ENCODE measurements at regions not wholly inside any gene's neighbourhood (a gene's known extent, or its start where the extent isn't known, plus 50 kb on each side); places are given as distances from the start of the nearest gene placed in this dataset.

GRCh38 chr21:35779167-35779566, 281.2 kb downstream of the SETD4 start:
- H3K27ac ChIP-seq (ENCODE audit: low read depth, low read length): no peak overlapping the region
- no peak overlapping the region for H3K4me3 ChIP-seq (ENCODE audit: low read depth in 1 of 5, low read length in 5 of 5)
- H3K9me3 ChIP-seq (ENCODE audit: control insufficient read depth in 5 of 5, low read length in 5 of 5): no peaks in the 10 kb centered on the region
- no peak overlapping the region for H3K9ac ChIP-seq (ENCODE audit: low read length in 5 of 5)
- no peaks in the 10 kb centered on the region for H3K27me3 ChIP-seq (ENCODE audit: control insufficient read depth in 5 of 5, insufficient read depth in 4 of 5, low read length in 5 of 5)
- H3K4me1 ChIP-seq (ENCODE audit: control insufficient read depth in 5 of 5, insufficient read depth in 5 of 5, low read length in 5 of 5): no peaks in the 10 kb centered on the region
- no peaks in the 10 kb centered on the region for H3K36me3 ChIP-seq (ENCODE audit: control insufficient read depth in 5 of 5, insufficient read depth in 5 of 5, low read length in 5 of 5)

GRCh38 chr21:35777081-35777480, 283.2 kb downstream of the SETD4 start:
- Histone ChIP-seq H3K27me3 (ENCODE audit: control insufficient read depth in 5 of 5, insufficient read depth in 4 of 5, low read length in 5 of 5) (no peaks in the 10 kb centered on the region), H3K9ac (ENCODE audit: low read length in 5 of 5) (no peak overlapping the region), H3K27ac (ENCODE audit: low read depth, low read length) (no peak overlapping the region), H3K36me3 (ENCODE audit: control insufficient read depth in 5 of 5, insufficient read depth in 5 of 5, low read length in 5 of 5) (no peaks in the 10 kb centered on the region), H3K4me1 (ENCODE audit: control insufficient read depth in 5 of 5, insufficient read depth in 5 of 5, low read length in 5 of 5) (no peaks in the 10 kb centered on the region), H3K4me3 (ENCODE audit: low read depth in 1 of 5, low read length in 5 of 5) (no peak overlapping the region), H3K9me3 (ENCODE audit: control insufficient read depth in 5 of 5, low read length in 5 of 5) (no peaks in the 10 kb centered on the region)

- Histone ChIP-seq H3K9me3 (ENCODE audit: control insufficient read depth in 5 of 5, low read length in 5 of 5) (no peaks in the 10 kb centered on the region), H3K9ac (ENCODE audit: low read length in 5 of 5) (no peak overlapping the region), H3K27me3 (ENCODE audit: control insufficient read depth in 5 of 5, insufficient read depth in 4 of 5, low read length in 5 of 5) (no peaks in the 10 kb centered on the region), H3K4me1 (ENCODE audit: control insufficient read depth in 5 of 5, insufficient read depth in 5 of 5, low read length in 5 of 5) (no peaks in the 10 kb centered on the region), H3K36me3 (ENCODE audit: control insufficient read depth in 5 of 5, insufficient read depth in 5 of 5, low read length in 5 of 5) (no peaks in the 10 kb centered on the region), H3K4me3 (ENCODE audit: low read depth in 1 of 5, low read length in 5 of 5) (no peak overlapping the region), H3K27ac (ENCODE audit: low read depth, low read length) (no peak overlapping the region)
Measured at GRCh38 chr21:35775778-35776544, 284.4 kb downstream of the SETD4 start.

- no peak overlapping the region for H3K27ac ChIP-seq (ENCODE audit: low read depth, low read length)
- no peaks in the 10 kb centered on the region for H3K36me3 ChIP-seq (ENCODE audit: control insufficient read depth in 5 of 5, insufficient read depth in 5 of 5, low read length in 5 of 5)
- H3K9ac ChIP-seq (ENCODE audit: low read length in 5 of 5): no peak overlapping the region
- H3K9me3 ChIP-seq (ENCODE audit: control insufficient read depth in 5 of 5, low read length in 5 of 5): no peaks in the 10 kb centered on the region
- H3K4me3 ChIP-seq (ENCODE audit: low read depth in 1 of 5, low read length in 5 of 5): no peak overlapping the region
- H3K4me1 ChIP-seq (ENCODE audit: control insufficient read depth in 5 of 5, insufficient read depth in 5 of 5, low read length in 5 of 5): peaks cover 0 to 12% (median 3%) of the 10 kb centered on the region in 5 donors
- H3K27me3 ChIP-seq (ENCODE audit: control insufficient read depth in 5 of 5, insufficient read depth in 4 of 5, low read length in 5 of 5): no peaks in the 10 kb centered on the region
Measured at GRCh38 chr21:35770101-35770945, 290.0 kb downstream of the SETD4 start.

- no peak overlapping the region for H3K9ac ChIP-seq (ENCODE audit: low read length in 5 of 5)
- no peak overlapping the region for H3K27ac ChIP-seq (ENCODE audit: low read depth, low read length)
- no peak overlapping the region for H3K4me3 ChIP-seq (ENCODE audit: low read depth in 1 of 5, low read length in 5 of 5)
- H3K27me3 ChIP-seq (ENCODE audit: control insufficient read depth in 5 of 5, insufficient read depth in 4 of 5, low read length in 5 of 5): no peaks in the 10 kb centered on the region
- H3K36me3 ChIP-seq (ENCODE audit: control insufficient read depth in 5 of 5, insufficient read depth in 5 of 5, low read length in 5 of 5): no peaks in the 10 kb centered on the region
- H3K9me3 ChIP-seq (ENCODE audit: control insufficient read depth in 5 of 5, low read length in 5 of 5): no peaks in the 10 kb centered on the region
- H3K4me1 ChIP-seq (ENCODE audit: control insufficient read depth in 5 of 5, insufficient read depth in 5 of 5, low read length in 5 of 5): peaks cover 0 to 23% (median 9%) of the 10 kb centered on the region in 5 donors
Measured at GRCh38 chr21:35768187-35768586, 292.1 kb downstream of the SETD4 start.

- Histone ChIP-seq H3K9me3 (ENCODE audit: control insufficient read depth in 5 of 5, low read length in 5 of 5) (no peaks in the 10 kb centered on the region), H3K9ac (ENCODE audit: low read length in 5 of 5) (no peak overlapping the region), H3K4me1 (ENCODE audit: control insufficient read depth in 5 of 5, insufficient read depth in 5 of 5, low read length in 5 of 5) (peaks cover 0 to 34% (median 16%) of the 10 kb centered on the region in 5 donors), H3K36me3 (ENCODE audit: control insufficient read depth in 5 of 5, insufficient read depth in 5 of 5, low read length in 5 of 5) (no peaks in the 10 kb centered on the region), H3K4me3 (ENCODE audit: low read depth in 1 of 5, low read length in 5 of 5) (no peak overlapping the region), H3K27ac (ENCODE audit: low read depth, low read length) (no peak overlapping the region), H3K27me3 (ENCODE audit: control insufficient read depth in 5 of 5, insufficient read depth in 4 of 5, low read length in 5 of 5) (no peaks in the 10 kb centered on the region)
Measured at GRCh38 chr21:35764586-35764985, 295.7 kb downstream of the SETD4 start.

GRCh38 chr21:35764077-35764476, 296.2 kb downstream of the SETD4 start:
- no peaks in the 10 kb centered on the region for H3K36me3 ChIP-seq (ENCODE audit: control insufficient read depth in 5 of 5, insufficient read depth in 5 of 5, low read length in 5 of 5)
- no peaks in the 10 kb centered on the region for H3K27me3 ChIP-seq (ENCODE audit: control insufficient read depth in 5 of 5, insufficient read depth in 4 of 5, low read length in 5 of 5)
- no peak overlapping the region for H3K9ac ChIP-seq (ENCODE audit: low read length in 5 of 5)
- H3K27ac ChIP-seq (ENCODE audit: low read depth, low read length): no peak overlapping the region
- no peak overlapping the region for H3K4me3 ChIP-seq (ENCODE audit: low read depth in 1 of 5, low read length in 5 of 5)
- H3K4me1 ChIP-seq (ENCODE audit: control insufficient read depth in 5 of 5, insufficient read depth in 5 of 5, low read length in 5 of 5): peaks cover 0 to 34% (median 16%) of the 10 kb centered on the region in 5 donors
- H3K9me3 ChIP-seq (ENCODE audit: control insufficient read depth in 5 of 5, low read length in 5 of 5): no peaks in the 10 kb centered on the region

- Histone ChIP-seq H3K27me3 (ENCODE audit: control insufficient read depth in 5 of 5, insufficient read depth in 4 of 5, low read length in 5 of 5) (no peaks in the 10 kb centered on the region), H3K9ac (ENCODE audit: low read length in 5 of 5) (no peak overlapping the region), H3K4me3 (ENCODE audit: low read depth in 1 of 5, low read length in 5 of 5) (no peak overlapping the region), H3K4me1 (ENCODE audit: control insufficient read depth in 5 of 5, insufficient read depth in 5 of 5, low read length in 5 of 5) (no peaks in the 10 kb centered on the region), H3K27ac (ENCODE audit: low read depth, low read length) (no peak overlapping the region), H3K36me3 (ENCODE audit: control insufficient read depth in 5 of 5, insufficient read depth in 5 of 5, low read length in 5 of 5) (no peaks in the 10 kb centered on the region), H3K9me3 (ENCODE audit: control insufficient read depth in 5 of 5, low read length in 5 of 5) (peaks cover 0 to 4% (median 4%) of the 10 kb centered on the region in 5 donors)
Measured at GRCh38 chr21:35754583-35754982, 305.7 kb downstream of the SETD4 start.

GRCh38 chr21:35753308-35753707, 307.0 kb downstream of the SETD4 start:
- Histone ChIP-seq H3K4me1 (ENCODE audit: control insufficient read depth in 5 of 5, insufficient read depth in 5 of 5, low read length in 5 of 5) (no peaks in the 10 kb centered on the region), H3K9me3 (ENCODE audit: control insufficient read depth in 5 of 5, low read length in 5 of 5) (peaks cover 0 to 5% (median 4%) of the 10 kb centered on the region in 5 donors), H3K36me3 (ENCODE audit: control insufficient read depth in 5 of 5, insufficient read depth in 5 of 5, low read length in 5 of 5) (no peaks in the 10 kb centered on the region), H3K4me3 (ENCODE audit: low read depth in 1 of 5, low read length in 5 of 5) (no peak overlapping the region), H3K9ac (ENCODE audit: low read length in 5 of 5) (no peak overlapping the region), H3K27ac (ENCODE audit: low read depth, low read length) (no peak overlapping the region), H3K27me3 (ENCODE audit: control insufficient read depth in 5 of 5, insufficient read depth in 4 of 5, low read length in 5 of 5) (no peaks in the 10 kb centered on the region)

GRCh38 chr21:35751171-35751570, 309.2 kb downstream of the SETD4 start:
- Histone ChIP-seq H3K4me1 (ENCODE audit: control insufficient read depth in 5 of 5, insufficient read depth in 5 of 5, low read length in 5 of 5) (no peaks in the 10 kb centered on the region), H3K9ac (ENCODE audit: low read length in 5 of 5) (no peak overlapping the region), H3K36me3 (ENCODE audit: control insufficient read depth in 5 of 5, insufficient read depth in 5 of 5, low read length in 5 of 5) (no peaks in the 10 kb centered on the region), H3K4me3 (ENCODE audit: low read depth in 1 of 5, low read length in 5 of 5) (no peak overlapping the region), H3K27ac (ENCODE audit: low read depth, low read length) (no peak overlapping the region), H3K27me3 (ENCODE audit: control insufficient read depth in 5 of 5, insufficient read depth in 4 of 5, low read length in 5 of 5) (no peaks in the 10 kb centered on the region), H3K9me3 (ENCODE audit: control insufficient read depth in 5 of 5, low read length in 5 of 5) (peaks cover 0 to 5% (median 4%) of the 10 kb centered on the region in 5 donors)

Data from subcutaneous abdominal adipose tissue (tissue), 5 donors.